ENCODE measurements at regions not wholly inside any gene's neighbourhood (a gene's known extent, or its start where the extent isn't known, plus 50 kb on each side); places are given as distances from the start of the nearest gene placed in this dataset.

DNA sequence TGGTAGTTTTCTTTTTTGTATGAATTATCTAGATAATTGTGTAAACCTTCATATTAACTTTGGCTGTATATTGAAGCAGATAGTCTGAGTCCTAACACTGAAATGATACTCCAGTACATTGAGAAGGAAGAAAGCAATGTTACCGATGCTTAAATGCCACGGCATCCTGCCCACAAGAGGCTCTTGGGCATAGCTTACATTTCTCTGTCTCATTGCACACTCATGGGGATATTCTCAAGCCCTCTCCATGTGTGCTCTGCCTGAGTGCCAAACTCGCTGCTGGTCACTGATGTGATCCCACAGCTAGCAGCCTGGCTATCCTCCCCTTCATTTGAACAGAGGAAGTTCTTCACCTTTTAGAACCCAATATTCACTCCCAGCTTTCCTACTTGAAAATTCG lies 179.4 kb downstream of the TGFB2 start:
- TF ChIP-seq, protein P1, sequence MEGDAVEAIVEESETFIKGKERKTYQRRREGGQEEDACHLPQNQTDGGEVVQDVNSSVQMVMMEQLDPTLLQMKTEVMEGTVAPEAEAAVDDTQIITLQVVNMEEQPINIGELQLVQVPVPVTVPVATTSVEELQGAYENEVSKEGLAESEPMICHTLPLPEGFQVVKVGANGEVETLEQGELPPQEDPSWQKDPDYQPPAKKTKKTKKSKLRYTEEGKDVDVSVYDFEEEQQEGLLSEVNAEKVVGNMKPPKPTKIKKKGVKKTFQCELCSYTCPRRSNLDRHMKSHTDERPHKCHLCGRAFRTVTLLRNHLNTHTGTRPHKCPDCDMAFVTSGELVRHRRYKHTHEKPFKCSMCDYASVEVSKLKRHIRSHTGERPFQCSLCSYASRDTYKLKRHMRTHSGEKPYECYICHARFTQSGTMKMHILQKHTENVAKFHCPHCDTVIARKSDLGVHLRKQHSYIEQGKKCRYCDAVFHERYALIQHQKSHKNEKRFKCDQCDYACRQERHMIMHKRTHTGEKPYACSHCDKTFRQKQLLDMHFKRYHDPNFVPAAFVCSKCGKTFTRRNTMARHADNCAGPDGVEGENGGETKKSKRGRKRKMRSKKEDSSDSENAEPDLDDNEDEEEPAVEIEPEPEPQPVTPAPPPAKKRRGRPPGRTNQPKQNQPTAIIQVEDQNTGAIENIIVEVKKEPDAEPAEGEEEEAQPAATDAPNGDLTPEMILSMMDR (conservative IDR thresholded peaks at IDR 0.05; ENCODE audit: low read length), result no peak
- TF ChIP-seq EZH2phosphoT487 (IDR thresholded peaks at IDR 0.05; ENCODE audit: borderline replicate concordance, low read depth, low read length), result no peak

All from OCI-LY7 (cell line).